HCT116 (cell line): ENCODE measurements at regions not wholly inside any gene's neighbourhood (a gene's known extent, or its start where the extent isn't known, plus 50 kb on each side); places are given as distances from the start of the nearest gene placed in this dataset.

Source experiments
- ATAC-seq: fragments of 200-7000 bp; cut with Tn5 transposase; 2 replicates; pipeline ENCODE4 v1.9.1; 2020; ENCODE audit warnings: mild to moderate bottlenecking, moderate library complexity
- BruUV-seq: library from RNA; stranded (reverse); fragments of 400-500 nt; replicated peaks from 2 replicates; lab custom pipeline; 2021; lab: Mats Ljungman, UMichigan
- CTCF ChIA-PET: fragments of 300-600 bp; sonication (Branson Sonifier 250); formaldehyde crosslinking; loops from one replicate; lab custom pipeline; 2021; ENCODE audit warnings: antibody characterized with exemption; lab: Charles Lee
- POLR2A ChIA-PET: fragments of 300-600, 350-600 bp; sonication (Branson Sonifier 250); formaldehyde crosslinking; loops from one replicate; lab custom pipeline; 2021; ENCODE audit warnings: antibody characterized with exemption; lab: Charles Lee
- RAD21 ChIA-PET, 2 experiments: fragments of 300-600 bp; sonication (Branson Sonifier 250); formaldehyde crosslinking; loops; one replicate each; lab custom pipeline; 2023; ENCODE audit warnings: low total read pairs in 2 of 2; ENCODE audit not compliant: uncharacterized antibody in 2 of 2, unreplicated experiment in 2 of 2, low non-redundant PET in 1 of 2; lab: Charles Lee
- DNase-seq: peaks from one replicate; pipeline ENCODE4 v3.0.0-alpha.2; 2010; ENCODE audit warnings: low read depth, low spot score
- H2AFZ ChIP-seq: fragments of 200-600 bp; shearing (Covaris generic), sonication (generic); 2 replicates; pipeline ENCODE4 v1.6.1; 2017; ENCODE audit warnings: low read depth, mixed run types, mixed read lengths, antibody characterized with exemption, low read length; ENCODE audit not compliant: poor library complexity, severe bottlenecking
- H3K27ac ChIP-seq: 2 replicates; pipeline ENCODE4 v1.5.1; 2012; ENCODE audit warnings: low read depth, low read length
- H3K27me3 ChIP-seq: fragments of 200-600 bp; sonication (generic); 2 replicates; pipeline ENCODE4 v1.6.1; 2016; ENCODE audit warnings: mixed run types, low read length, mixed read lengths; ENCODE audit not compliant: insufficient read depth
- H3K36me3 ChIP-seq, 2 experiments: fragments of 200-500 bp in 1 of 2; fragments of 200-600 bp in 1 of 2; sonication (Bioruptor generic) in 1 of 2; sonication (generic) in 1 of 2; 2 replicates each; pipeline versions ENCODE4 v1.5.1 to v1.6.1; 2014 to 2016; ENCODE audit warnings: low read length in 2 of 2, inconsistent platforms in 1 of 2, mixed read lengths in 1 of 2, mixed run types in 1 of 2; ENCODE audit not compliant: insufficient read depth in 2 of 2, control insufficient read depth in 1 of 2
- H3K4me1 ChIP-seq, 2 experiments: fragments of 200-600 bp in 1 of 2; sonication (generic) in 1 of 2; 2 replicates each; pipeline versions ENCODE4 v1.5.1 to v1.6.1; 2012 to 2017; ENCODE audit warnings: low read length in 2 of 2, inconsistent platforms in 1 of 2, mild to moderate bottlenecking in 1 of 2, mixed read lengths in 1 of 2, mixed run types in 1 of 2, moderate library complexity in 1 of 2; ENCODE audit not compliant: insufficient read depth in 2 of 2, control insufficient read depth in 1 of 2
- H3K4me2 ChIP-seq: fragments of 200-600 bp; sonication (generic); 2 replicates; pipeline ENCODE4 v1.6.1; 2017; ENCODE audit warnings: mixed run types, low read length, mixed read lengths
- H3K4me3 ChIP-seq, 2 experiments: fragments of 200-600 bp in 1 of 2; sonication (generic) in 1 of 2; replicated peaks in 1 of 2; 2 replicates each; pipeline ENCODE4 v1.5.1; 2011 to 2016; ENCODE audit warnings: low read length in 2 of 2, control low read depth in 1 of 2, low read depth in 1 of 2, mild to moderate bottlenecking in 1 of 2, mixed read lengths in 1 of 2, mixed run types in 1 of 2
- H3K79me2 ChIP-seq: fragments of 200-600 bp; sonication (generic); 2 replicates; pipeline ENCODE4 v1.6.1; 2017; ENCODE audit warnings: mild to moderate bottlenecking, mixed run types, low read length, moderate library complexity, mixed read lengths; ENCODE audit not compliant: insufficient read depth
- H3K9ac ChIP-seq: fragments of 200-600 bp; sonication (generic); 2 replicates; pipeline ENCODE4 v1.6.1; 2016; ENCODE audit warnings: low read length, mixed read lengths
- H3K9me2 ChIP-seq: fragments of 200-600 bp; sonication (generic), shearing (Covaris generic); 2 replicates; pipeline ENCODE4 v1.6.1; 2017; ENCODE audit warnings: mixed run types, mild to moderate bottlenecking, moderate library complexity; ENCODE audit not compliant: insufficient read depth
- H3K9me3 ChIP-seq, 2 experiments: fragments of 200-500 bp in 1 of 2; fragments of 200-600 bp in 1 of 2; sonication (Bioruptor generic) in 1 of 2; sonication (generic) in 1 of 2; 2 replicates each; pipeline ENCODE4 v1.6.1; 2014 to 2017; ENCODE audit warnings: low read length in 2 of 2, mixed read lengths in 2 of 2, inconsistent platforms in 1 of 2, low read depth in 1 of 2, mild to moderate bottlenecking in 1 of 2, mixed run types in 1 of 2, moderate library complexity in 1 of 2; ENCODE audit not compliant: control insufficient read depth in 1 of 2, insufficient read depth in 1 of 2
- H4K20me1 ChIP-seq: fragments of 200-600 bp; sonication (generic), shearing (Covaris generic); 2 replicates; pipeline ENCODE4 v1.6.1; 2017; ENCODE audit warnings: mixed run types, mild to moderate bottlenecking, moderate library complexity; ENCODE audit not compliant: insufficient read depth
- CBX3 ChIP-seq: IDR thresholded peaks from 2 replicates; pipeline ENCODE4 v1.6.1; 2012; ENCODE audit warnings: low read depth
- SRF ChIP-seq: IDR thresholded peaks from 2 replicates; pipeline ENCODE4 v1.6.1; 2012; ENCODE audit warnings: low read depth
- intact Hi-C: fragments of 100-400 bp; cut with micrococcal nuclease; formaldehyde crosslinking; loops from 2 replicates; pipeline ENCODE4 v1.10.0; 2022
- TF ChIP-seq, protein P1 (sequence below), 3 experiments: fragments of 200-600 bp in 1 of 3; sonication (generic) in 1 of 3; IDR thresholded peaks in 2 of 3; conservative IDR thresholded peaks in 1 of 3; 2 replicates each; pipeline ENCODE4 v1.5.1; 2012 to 2017; ENCODE audit warnings: low read depth in 2 of 3, low read length in 2 of 3, antibody characterized with exemption in 1 of 3, borderline replicate concordance in 1 of 3, control low read depth in 1 of 3, mild to moderate bottlenecking in 1 of 3, mixed read lengths in 1 of 3, mixed run types in 1 of 3, moderate library complexity in 1 of 3; ENCODE audit not compliant: insufficient read depth in 1 of 3
- TF ChIP-seq, protein P2 (sequence below): IDR thresholded peaks from 2 replicates; pipeline ENCODE4 v1.6.1; 2011; ENCODE audit warnings: mild to moderate bottlenecking, low read length, moderate library complexity; ENCODE audit not compliant: insufficient replicate concordance; ENCODE audit errors: extremely low read depth

DNA sequence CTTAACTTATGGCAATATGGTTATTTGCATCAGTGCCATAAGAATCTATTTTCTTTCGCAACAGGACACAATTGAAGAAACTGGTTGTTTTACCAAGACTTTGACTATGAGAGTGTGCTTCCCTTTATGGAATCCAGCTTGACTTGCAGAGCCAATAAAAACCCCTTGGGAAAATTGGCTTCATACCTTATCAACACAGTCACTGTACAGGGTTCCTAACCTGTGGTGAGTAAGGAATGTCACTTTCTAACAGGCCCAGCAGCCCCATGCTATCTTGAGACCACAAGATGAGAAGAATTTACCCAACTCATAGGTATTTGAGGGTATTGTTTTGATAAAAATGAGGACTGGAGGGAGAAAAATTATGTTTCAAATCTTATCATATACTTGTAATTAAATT, 418.5 kb upstream of the MAP2 start:
- POLR2A ChIA-PET = no interaction called here
- no peaks in the 10 kb centered on the region for H3K79me2 ChIP-seq
- H3K9ac ChIP-seq = no peak overlapping the region
- intact Hi-C loops = no loop called here
- no peak for DNase-seq
- RAD21 ChIA-PET = no interaction called here
- H3K4me1 ChIP-seq = no peaks in the 10 kb centered on the region
- CTCF ChIA-PET = no interaction called here
- H3K4me3 ChIP-seq = no peak overlapping the region
- TF ChIP-seq SRF (no peak), CBX3 (no peak)
- TF ChIP-seq, protein P1, sequence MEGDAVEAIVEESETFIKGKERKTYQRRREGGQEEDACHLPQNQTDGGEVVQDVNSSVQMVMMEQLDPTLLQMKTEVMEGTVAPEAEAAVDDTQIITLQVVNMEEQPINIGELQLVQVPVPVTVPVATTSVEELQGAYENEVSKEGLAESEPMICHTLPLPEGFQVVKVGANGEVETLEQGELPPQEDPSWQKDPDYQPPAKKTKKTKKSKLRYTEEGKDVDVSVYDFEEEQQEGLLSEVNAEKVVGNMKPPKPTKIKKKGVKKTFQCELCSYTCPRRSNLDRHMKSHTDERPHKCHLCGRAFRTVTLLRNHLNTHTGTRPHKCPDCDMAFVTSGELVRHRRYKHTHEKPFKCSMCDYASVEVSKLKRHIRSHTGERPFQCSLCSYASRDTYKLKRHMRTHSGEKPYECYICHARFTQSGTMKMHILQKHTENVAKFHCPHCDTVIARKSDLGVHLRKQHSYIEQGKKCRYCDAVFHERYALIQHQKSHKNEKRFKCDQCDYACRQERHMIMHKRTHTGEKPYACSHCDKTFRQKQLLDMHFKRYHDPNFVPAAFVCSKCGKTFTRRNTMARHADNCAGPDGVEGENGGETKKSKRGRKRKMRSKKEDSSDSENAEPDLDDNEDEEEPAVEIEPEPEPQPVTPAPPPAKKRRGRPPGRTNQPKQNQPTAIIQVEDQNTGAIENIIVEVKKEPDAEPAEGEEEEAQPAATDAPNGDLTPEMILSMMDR (IDR thresholded peaks at IDR 0.05 in 2 of 3, conservative IDR thresholded peaks at IDR 0.05 in 1 of 3; ENCODE audit: borderline replicate concordance in 1 of 3, insufficient read depth in 1 of 3, low read depth in 2 of 3, low read length in 2 of 3) = no peak
- TF ChIP-seq, protein P2, sequence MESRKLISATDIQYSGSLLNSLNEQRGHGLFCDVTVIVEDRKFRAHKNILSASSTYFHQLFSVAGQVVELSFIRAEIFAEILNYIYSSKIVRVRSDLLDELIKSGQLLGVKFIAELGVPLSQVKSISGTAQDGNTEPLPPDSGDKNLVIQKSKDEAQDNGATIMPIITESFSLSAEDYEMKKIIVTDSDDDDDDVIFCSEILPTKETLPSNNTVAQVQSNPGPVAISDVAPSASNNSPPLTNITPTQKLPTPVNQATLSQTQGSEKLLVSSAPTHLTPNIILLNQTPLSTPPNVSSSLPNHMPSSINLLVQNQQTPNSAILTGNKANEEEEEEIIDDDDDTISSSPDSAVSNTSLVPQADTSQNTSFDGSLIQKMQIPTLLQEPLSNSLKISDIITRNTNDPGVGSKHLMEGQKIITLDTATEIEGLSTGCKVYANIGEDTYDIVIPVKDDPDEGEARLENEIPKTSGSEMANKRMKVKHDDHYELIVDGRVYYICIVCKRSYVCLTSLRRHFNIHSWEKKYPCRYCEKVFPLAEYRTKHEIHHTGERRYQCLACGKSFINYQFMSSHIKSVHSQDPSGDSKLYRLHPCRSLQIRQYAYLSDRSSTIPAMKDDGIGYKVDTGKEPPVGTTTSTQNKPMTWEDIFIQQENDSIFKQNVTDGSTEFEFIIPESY = no peak
- no peak overlapping the region for H2AFZ ChIP-seq
- no peaks in the 10 kb centered on the region; a peak in 1 of 4 replicates for H3K9me3 ChIP-seq
- H3K9me2 ChIP-seq = no peaks in the 10 kb centered on the region
- BruUV-seq = no TSS peak
- H4K20me1 ChIP-seq = no peaks in the 10 kb centered on the region
- H3K36me3 ChIP-seq = no peaks in the 10 kb centered on the region
- no peak for ATAC-seq
- H3K27ac ChIP-seq = no peak overlapping the region
- no peak overlapping the region for H3K4me2 ChIP-seq
- H3K27me3 ChIP-seq = no peaks in the 10 kb centered on the region
